PC-9 (cell line): ENCODE measurements at regions not wholly inside any gene's neighbourhood (a gene's known extent, or its start where the extent isn't known, plus 50 kb on each side); places are given as distances from the start of the nearest gene placed in this dataset.

ENCODE experiments used
- BruUV-seq: library from RNA; stranded (reverse); fragments of 400-500 nt; replicated peaks from 2 replicates; lab custom pipeline; 2021; lab: Mats Ljungman, UMichigan
- CTCF ChIA-PET: fragments of 300-600 bp; sonication (Branson Sonifier 250); formaldehyde crosslinking; loops from one replicate; lab custom pipeline; 2022; ENCODE audit warnings: antibody characterized with exemption; lab: Charles Lee
- POLR2A ChIA-PET: fragments of 300-600 bp; sonication (Branson Sonifier 250); formaldehyde crosslinking; loops from one replicate; lab custom pipeline; 2022; ENCODE audit warnings: antibody characterized with exemption; ENCODE audit not compliant: unreplicated experiment; lab: Charles Lee
- DNase-seq, 2 experiments: peaks; one replicate each; pipeline versions ENCODE4 v3.0.0 to v3.0.0-alpha.2; 2015 to 2022; ENCODE audit warnings: mixed read lengths in 1 of 2
- H2AFZ ChIP-seq: fragments of 200-600 bp; sonication (generic); 2 replicates; pipeline ENCODE4 v1.8.1; 2017; ENCODE audit warnings: antibody characterized with exemption
- H3F3A ChIP-seq: fragments of 200-600 bp; sonication (generic); 2 replicates; pipeline ENCODE4 v1.8.1; 2017; ENCODE audit warnings: antibody characterized with exemption, mild to moderate bottlenecking, low read depth; ENCODE audit not compliant: insufficient read depth
- H3K27ac ChIP-seq: fragments of 200-600 bp; sonication (generic); 2 replicates; pipeline ENCODE4 v1.6.1; 2016; ENCODE audit warnings: mixed run types
- H3K27me3 ChIP-seq: fragments of 200-600 bp; sonication (generic); 2 replicates; pipeline ENCODE4 v1.6.1; 2016; ENCODE audit warnings: low read depth, mixed run types; ENCODE audit not compliant: insufficient read depth
- H3K36me3 ChIP-seq: fragments of 200-600 bp; sonication (generic); 2 replicates; pipeline ENCODE4 v1.6.1; 2016; ENCODE audit warnings: low read depth, mixed run types
- H3K4me1 ChIP-seq: fragments of 200-600 bp; sonication (generic); replicated peaks from 2 replicates; pipeline ENCODE4 v1.6.1; 2016; ENCODE audit warnings: mixed run types; ENCODE audit not compliant: insufficient read depth
- H3K4me2 ChIP-seq: fragments of 200-600 bp; sonication (generic); 2 replicates; pipeline ENCODE4 v1.6.1; 2017; ENCODE audit warnings: mixed run types
- H3K4me3 ChIP-seq: fragments of 200-600 bp; sonication (generic); 2 replicates; pipeline ENCODE4 v1.6.1; 2016; ENCODE audit warnings: mixed run types
- H3K79me2 ChIP-seq: fragments of 200-600 bp; sonication (generic); 2 replicates; pipeline ENCODE4 v1.6.1; 2017; ENCODE audit warnings: low read depth, mixed run types
- H3K9me2 ChIP-seq: fragments of 200-600 bp; sonication (generic); 2 replicates; pipeline ENCODE4 v1.8.1; 2017; ENCODE audit warnings: mild to moderate bottlenecking; ENCODE audit not compliant: insufficient read depth
- H3K9me3 ChIP-seq: fragments of 200-600 bp; sonication (generic); 2 replicates; pipeline ENCODE4 v1.8.1; 2016; ENCODE audit warnings: low read depth; ENCODE audit not compliant: insufficient read depth
- H4K20me1 ChIP-seq: fragments of 200-600 bp; sonication (generic); 2 replicates; pipeline ENCODE4 v1.8.1; 2017; ENCODE audit not compliant: insufficient read depth
- CTCF ChIP-seq: fragments of 200-600 bp; sonication (generic); conservative IDR thresholded peaks from 2 replicates; pipeline ENCODE4 v1.6.1; 2017; ENCODE audit warnings: mixed run types, antibody characterized with exemption, mild to moderate bottlenecking, moderate library complexity
- EZH2 ChIP-seq: fragments of 200-600 bp; sonication (generic); IDR thresholded peaks from 2 replicates; pipeline ENCODE4 v1.8.0; 2017; ENCODE audit warnings: antibody characterized with exemption, low read depth
- intact Hi-C: fragments of 100-400 bp; cut with micrococcal nuclease; formaldehyde crosslinking; loops from one replicate; pipeline ENCODE4 v1.10.0; 2022; ENCODE audit not compliant: unreplicated experiment

- Histone ChIP-seq H3K9me3 (no peaks in the 10 kb centered on the region), H3K4me2 (no peak overlapping the region), H3K27ac (no peak overlapping the region), H3K36me3 (no peaks in the 10 kb centered on the region), H3K4me3 (no peak overlapping the region), H2AFZ (no peak overlapping the region), H3F3A (no peaks in the 10 kb centered on the region), H3K79me2 (no peaks in the 10 kb centered on the region), H3K27me3 (peaks cover 100% of the 10 kb centered on the region), H3K9me2 (no peaks in the 10 kb centered on the region), H4K20me1 (no peaks in the 10 kb centered on the region; the same call in 1 of the 2 replicates), H3K4me1 (no peaks in the 10 kb centered on the region)
- DNase-seq = no peak
- no peak for TF ChIP-seq EZH2
- TF ChIP-seq CTCF = no peak
- BruUV-seq = no TSS peak
- ChIA-PET CTCF (no interaction called here), POLR2A (no interaction called here)
- intact Hi-C loops = no loop called here
Observed at GRCh38 chr22:49044091-49044490, 783.6 kb downstream of the BRD1 start.

GRCh38 chr22:49042877-49043859, 784.5 kb downstream of the BRD1 start:
- Histone ChIP-seq H4K20me1 (no peaks in the 10 kb centered on the region; the same call in 1 of the 2 replicates), H3K4me2 (no peak overlapping the region), H3K79me2 (no peaks in the 10 kb centered on the region), H3K27me3 (peaks cover 99% of the 10 kb centered on the region), H3K36me3 (no peaks in the 10 kb centered on the region), H3K9me2 (no peaks in the 10 kb centered on the region), H3K27ac (no peak overlapping the region), H2AFZ (no peak overlapping the region), H3K9me3 (no peaks in the 10 kb centered on the region), H3F3A (no peaks in the 10 kb centered on the region), H3K4me1 (no peaks in the 10 kb centered on the region), H3K4me3 (no peak overlapping the region)
- DNase-seq = no peak
- ChIA-PET POLR2A (no interaction called here), CTCF (no interaction called here)
- BruUV-seq = no TSS peak
- intact Hi-C loops = no loop called here
- no peak for TF ChIP-seq CTCF
- no peak for TF ChIP-seq EZH2

- no peaks in the 10 kb centered on the region for H3K9me2 ChIP-seq
- CTCF ChIA-PET = no interaction called here
- no peak overlapping the region for H3K4me3 ChIP-seq
- intact Hi-C loops = no loop called here
- TF ChIP-seq EZH2 = no peak
- TF ChIP-seq CTCF = no peak
- no peaks in the 10 kb centered on the region for H3K4me1 ChIP-seq
- H2AFZ ChIP-seq = no peak overlapping the region
- no peaks in the 10 kb centered on the region for H3F3A ChIP-seq
- no peaks in the 10 kb centered on the region for H3K79me2 ChIP-seq
- no TSS peak for BruUV-seq
- no peaks in the 10 kb centered on the region for H3K36me3 ChIP-seq
- no peaks in the 10 kb centered on the region for H3K9me3 ChIP-seq
- no peak overlapping the region for H3K27ac ChIP-seq
- peaks cover 95% of the 10 kb centered on the region for H3K27me3 ChIP-seq
- no peaks in the 10 kb centered on the region; the same call in 1 of the 2 replicates for H4K20me1 ChIP-seq
- no peak for DNase-seq
- POLR2A ChIA-PET = no interaction called here
- H3K4me2 ChIP-seq = no peak overlapping the region
Observed at GRCh38 chr22:49042066-49042465, 785.6 kb downstream of the BRD1 start.
